ENCODE measurements at regions not wholly inside any gene's neighbourhood (a gene's known extent, or its start where the extent isn't known, plus 50 kb on each side); places are given as distances from the start of the nearest gene placed in this dataset.

GRCh38 chr3:127454968-127455367, 135.6 kb downstream of the TPRA1 start:
- no peaks in the 10 kb centered on the region for H3K36me3 ChIP-seq (replicated peaks in 1 of 2; ENCODE audit: control insufficient read depth in 1 of 2, insufficient read depth in 2 of 2, low read length in 2 of 2)
- peaks cover 51 to 70% (median 56%) of the 10 kb centered on the region in 3 donors for H3K27me3 Mint-ChIP-seq (ENCODE audit: low read depth in 3 of 3)
- no peak overlapping the region for H3K4me3 ChIP-seq (replicated peaks in 1 of 3; ENCODE audit: low read depth in 2 of 3, low read length in 3 of 3)
- H4K20me1 ChIP-seq (ENCODE audit: insufficient read depth, low read length), result no peaks in the 10 kb centered on the region
- 89% methylated on average over 8 of the region's 8 CpGs for WGBS (ENCODE audit: insufficient coverage)
- no peaks in the 10 kb centered on the region for H3K79me2 ChIP-seq (ENCODE audit: insufficient read depth, low read length)
- no peak for TF ChIP-seq CTCF (IDR thresholded peaks at IDR 0.05)
- H3K9me3 ChIP-seq (replicated peaks in 1 of 2; ENCODE audit: control insufficient read depth in 1 of 2, insufficient read depth in 1 of 2, low read length in 2 of 2), result peaks cover 3 to 17% of the 10 kb centered on the region in 2 donors
- H3K9me3 Mint-ChIP-seq, result peaks cover 0 to 4% (median 0%) of the 10 kb centered on the region in 7 donors
- no peak overlapping the region for H3K27ac Mint-ChIP-seq
- H3K4me2 ChIP-seq (replicated peaks; ENCODE audit: extremely low read depth, low read length, poor library complexity, severe bottlenecking), result no peak overlapping the region
- intact Hi-C loops (cut with micrococcal nuclease), result loop anchor here (5.0 to 10.0 kb wide), 3 partner anchors 700 to 930 kb away; partner anchors contain the start of gene CHST13 (in 2 of the 2)
- H3K27ac ChIP-seq (ENCODE audit: low read depth in 1 of 2, low read length in 2 of 2), result no peak overlapping the region
- H2AFZ ChIP-seq (ENCODE audit: insufficient read depth, low read depth, low read length, poor library complexity, severe bottlenecking), result no peak overlapping the region
- H3K36me3 Mint-ChIP-seq, result peaks cover 0 to 3% of the 10 kb centered on the region in 2 donors
- peak overlapping the region in 1 of 2 donors; percentile 61 for H3K4me3 Mint-ChIP-seq
- H3K4me1 ChIP-seq (ENCODE audit: control insufficient read depth in 1 of 2, insufficient read depth in 2 of 2, low read length in 2 of 2), result peaks cover 0 to 6% of the 10 kb centered on the region in 2 donors
- H3K27me3 ChIP-seq (ENCODE audit: control insufficient read depth in 2 of 2, insufficient read depth in 2 of 2, low read length in 2 of 2), result peaks cover 33 to 54% of the 10 kb centered on the region in 2 donors
- no peak for DNase-seq
- peaks cover 4% of the 10 kb centered on the region for H3K4me1 Mint-ChIP-seq
- H3K9ac ChIP-seq (ENCODE audit: insufficient read depth, low read length, poor library complexity, severe bottlenecking), result no peak overlapping the region

- peaks cover 45 to 60% (median 56%) of the 10 kb centered on the region in 3 donors for H3K27me3 Mint-ChIP-seq (ENCODE audit: low read depth in 3 of 3)
- peaks cover 4% of the 10 kb centered on the region for H3K4me1 Mint-ChIP-seq
- H3K27ac Mint-ChIP-seq, result no peak overlapping the region
- no peak overlapping the region for H3K4me3 Mint-ChIP-seq
- no peak for DNase-seq
- Histone ChIP-seq H3K9me3 (replicated peaks in 1 of 2; ENCODE audit: control insufficient read depth in 1 of 2, insufficient read depth in 1 of 2, low read length in 2 of 2) (peaks cover 3 to 17% of the 10 kb centered on the region in 2 donors), H3K36me3 (replicated peaks in 1 of 2; ENCODE audit: control insufficient read depth in 1 of 2, insufficient read depth in 2 of 2, low read length in 2 of 2) (no peaks in the 10 kb centered on the region), H3K4me1 (ENCODE audit: control insufficient read depth in 1 of 2, insufficient read depth in 2 of 2, low read length in 2 of 2) (peaks cover 0 to 6% of the 10 kb centered on the region in 2 donors), H3K4me2 (replicated peaks; ENCODE audit: extremely low read depth, low read length, poor library complexity, severe bottlenecking) (no peak overlapping the region), H3K9ac (ENCODE audit: insufficient read depth, low read length, poor library complexity, severe bottlenecking) (no peak overlapping the region), H3K4me3 (replicated peaks in 1 of 3; ENCODE audit: low read depth in 2 of 3, low read length in 3 of 3) (no peak overlapping the region), H4K20me1 (ENCODE audit: insufficient read depth, low read length) (no peaks in the 10 kb centered on the region), H3K27ac (ENCODE audit: low read depth in 1 of 2, low read length in 2 of 2) (no peak overlapping the region), H3K27me3 (ENCODE audit: control insufficient read depth in 2 of 2, insufficient read depth in 2 of 2, low read length in 2 of 2) (peaks cover 33 to 48% of the 10 kb centered on the region in 2 donors), H2AFZ (ENCODE audit: insufficient read depth, low read depth, low read length, poor library complexity, severe bottlenecking) (no peak overlapping the region), H3K79me2 (ENCODE audit: insufficient read depth, low read length) (no peaks in the 10 kb centered on the region)
- peaks cover 0 to 4% (median 0%) of the 10 kb centered on the region in 7 donors for H3K9me3 Mint-ChIP-seq
- WGBS (ENCODE audit: insufficient coverage), result 100% methylated on average over 1 of the region's 1 CpG
- no peak for TF ChIP-seq CTCF (IDR thresholded peaks at IDR 0.05)
- H3K36me3 Mint-ChIP-seq, result peaks cover 0 to 3% of the 10 kb centered on the region in 2 donors
- intact Hi-C loops (cut with micrococcal nuclease), result loop anchor here (10.0 kb wide), 2 partner anchors 699 to 929 kb away; partner anchors contain the start of gene CHST13 (in 2 of the 2)
These were observed 136.5 kb downstream of the TPRA1 start for GRCh38 chr3:127454051-127454450.
